ENCODE measurements at regions not wholly inside any gene's neighbourhood (a gene's known extent, or its start where the extent isn't known, plus 50 kb on each side); places are given as distances from the start of the nearest gene placed in this dataset.

GRCh38 chr4:159543831-159544230, 441.0 kb downstream of the RAPGEF2 start:
- TF ChIP-seq CTCF (optimal IDR thresholded peaks at IDR 0.05 in 1 of 3, IDR thresholded peaks at IDR 0.05 in 1 of 3, conservative IDR thresholded peaks at IDR 0.05 in 1 of 3; ENCODE audit: extremely low read depth in 1 of 3, insufficient read depth in 2 of 3, low read length in 3 of 3) (no peak), EZH2 (IDR thresholded peaks at IDR 0.05; ENCODE audit: low read length) (no peak)

Measured in keratinocyte (primary cell).